Astrocyte of the cerebellum (primary cell): ENCODE measurements at regions not wholly inside any gene's neighbourhood (a gene's known extent, or its start where the extent isn't known, plus 50 kb on each side); places are given as distances from the start of the nearest gene placed in this dataset.
A peak's percentile ranks its signal among the peaks of the same experiment; 100 is the strongest.

Source experiments
- DNase-seq: peaks from one replicate; pipeline ENCODE4 v3.0.0-alpha.2; 2011; ENCODE audit warnings: low read depth
- H3K4me3 ChIP-seq: 2 replicates; pipeline ENCODE4 v1.5.1; 2011; ENCODE audit warnings: mild to moderate bottlenecking, low read depth, low read length, moderate library complexity
- in situ Hi-C: cut with HindIII; loops from 2 replicates; pipeline ENCODE4 v1.10.0; 2017; ENCODE audit warnings: low sequenced_read_pairs
- TF ChIP-seq, protein P1 (sequence below): IDR thresholded peaks from 2 replicates; pipeline ENCODE4 v1.5.1; 2012; ENCODE audit warnings: low read length, low read depth, moderate library complexity, mild to moderate bottlenecking; ENCODE audit errors: missing control alignments

DNA sequence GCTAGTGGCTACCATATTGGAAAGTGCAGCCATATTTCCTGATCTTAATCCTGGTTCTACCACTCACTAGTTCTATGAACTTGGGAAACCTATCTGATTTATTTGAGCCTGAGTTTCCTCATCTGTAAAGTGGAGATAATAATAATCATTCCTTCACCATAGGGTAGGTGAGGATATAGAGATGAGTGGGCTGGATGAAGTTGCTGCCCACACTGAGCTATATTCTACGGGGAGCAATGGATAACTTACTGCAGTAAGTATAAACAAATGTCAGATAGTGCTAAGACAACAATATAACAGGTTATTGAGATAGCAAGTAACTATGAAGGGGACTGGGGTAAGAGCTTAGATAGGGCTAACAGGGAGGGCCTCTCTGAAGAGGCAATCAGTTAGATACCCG lies 251.5 kb upstream of the ADAMTS9 start:
- in situ Hi-C loops: no loop called here
- H3K4me3 ChIP-seq: no peak overlapping the region
- TF ChIP-seq, protein P1, sequence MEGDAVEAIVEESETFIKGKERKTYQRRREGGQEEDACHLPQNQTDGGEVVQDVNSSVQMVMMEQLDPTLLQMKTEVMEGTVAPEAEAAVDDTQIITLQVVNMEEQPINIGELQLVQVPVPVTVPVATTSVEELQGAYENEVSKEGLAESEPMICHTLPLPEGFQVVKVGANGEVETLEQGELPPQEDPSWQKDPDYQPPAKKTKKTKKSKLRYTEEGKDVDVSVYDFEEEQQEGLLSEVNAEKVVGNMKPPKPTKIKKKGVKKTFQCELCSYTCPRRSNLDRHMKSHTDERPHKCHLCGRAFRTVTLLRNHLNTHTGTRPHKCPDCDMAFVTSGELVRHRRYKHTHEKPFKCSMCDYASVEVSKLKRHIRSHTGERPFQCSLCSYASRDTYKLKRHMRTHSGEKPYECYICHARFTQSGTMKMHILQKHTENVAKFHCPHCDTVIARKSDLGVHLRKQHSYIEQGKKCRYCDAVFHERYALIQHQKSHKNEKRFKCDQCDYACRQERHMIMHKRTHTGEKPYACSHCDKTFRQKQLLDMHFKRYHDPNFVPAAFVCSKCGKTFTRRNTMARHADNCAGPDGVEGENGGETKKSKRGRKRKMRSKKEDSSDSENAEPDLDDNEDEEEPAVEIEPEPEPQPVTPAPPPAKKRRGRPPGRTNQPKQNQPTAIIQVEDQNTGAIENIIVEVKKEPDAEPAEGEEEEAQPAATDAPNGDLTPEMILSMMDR: no peak
- DNase-seq: no peak

GRCh38 chr3:64936556-64936955 lies 248.8 kb upstream of the ADAMTS9 start:
- TF ChIP-seq, protein P1: no peak
- H3K4me3 ChIP-seq: no peak overlapping the region
- in situ Hi-C loops: no loop called here
- peak; percentile 19 for DNase-seq

DNA sequence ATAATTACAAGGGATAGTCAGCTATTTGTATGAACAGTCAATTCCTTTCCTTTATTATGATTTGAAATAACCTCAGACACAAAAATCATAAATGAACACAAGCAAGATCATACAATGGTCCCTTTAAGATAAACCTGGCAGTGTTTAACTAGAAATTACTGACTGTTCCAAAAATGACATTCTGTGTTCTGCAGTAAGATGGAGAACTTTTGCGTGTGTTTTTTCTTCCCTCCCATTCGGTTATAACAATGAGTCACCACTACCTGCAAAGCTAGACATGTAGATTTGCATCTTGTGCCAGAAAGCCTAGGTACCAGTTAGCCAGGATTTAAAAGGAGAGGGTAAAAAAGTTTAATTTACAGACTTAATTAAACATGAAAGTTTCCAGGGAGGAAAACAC lies 248.2 kb upstream of the ADAMTS9 start:
- in situ Hi-C loops: no loop called here
- H3K4me3 ChIP-seq: no peak overlapping the region
- TF ChIP-seq, protein P1: no peak
- DNase-seq: no peak

DNA sequence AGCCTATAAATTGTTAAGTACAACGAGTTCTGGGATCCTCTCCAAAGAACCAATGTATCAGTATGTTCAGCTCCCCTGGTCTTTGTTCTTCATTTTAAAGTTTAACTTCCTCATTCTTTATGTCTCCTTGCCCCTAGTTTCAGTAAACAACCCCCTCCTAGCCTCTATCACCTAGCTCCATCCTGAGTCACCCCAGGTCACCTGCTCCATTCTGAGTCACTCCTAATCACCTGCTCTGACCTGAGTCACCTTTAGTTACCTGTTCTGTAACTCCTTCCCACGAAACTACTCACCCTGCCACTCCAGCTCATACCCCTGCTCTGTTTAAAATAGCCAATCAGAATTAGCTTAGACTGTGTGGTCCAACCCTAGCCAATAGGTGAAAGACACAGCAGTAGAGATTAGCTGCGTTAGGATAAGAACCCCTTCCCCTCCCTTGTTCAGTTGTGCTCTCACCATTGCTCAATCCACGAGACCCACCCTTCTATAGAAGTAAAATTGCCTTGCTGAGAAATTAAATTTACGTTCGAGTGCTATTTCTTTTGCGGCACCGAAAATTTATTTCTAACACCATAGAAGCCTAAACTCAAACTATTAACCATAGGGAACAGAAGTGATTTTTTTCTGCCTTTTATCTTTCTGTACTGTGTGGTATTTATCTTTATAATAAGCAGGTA lies 245.0 kb upstream of the ADAMTS9 start:
- H3K4me3 ChIP-seq: no peak overlapping the region
- in situ Hi-C loops: no loop called here
- TF ChIP-seq, protein P1: no peak
- DNase-seq: no peak

DNA sequence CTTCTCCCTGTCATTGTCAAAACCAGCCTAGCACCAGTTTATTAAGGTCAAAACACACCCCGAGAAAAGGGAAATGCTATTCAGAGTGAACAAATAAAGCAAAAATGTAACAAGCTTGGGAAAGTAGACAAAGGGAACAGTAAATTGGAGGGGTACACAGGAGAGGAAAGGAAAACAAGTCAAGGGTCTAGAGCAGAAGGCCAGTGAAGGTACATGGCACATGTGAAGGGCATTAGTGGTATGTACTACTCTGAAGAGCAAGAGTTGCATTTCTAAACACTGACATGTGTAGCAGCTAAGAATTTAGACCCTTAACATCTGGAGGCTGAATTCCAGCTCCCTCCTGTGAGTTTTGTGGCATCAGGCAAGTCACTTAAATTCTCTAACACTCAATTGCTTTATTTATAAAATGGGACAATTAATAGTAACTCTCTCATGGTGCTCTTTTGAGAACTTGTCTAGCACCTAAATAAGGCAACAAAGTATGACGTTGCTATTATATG lies 244.3 kb upstream of the ADAMTS9 start:
- TF ChIP-seq, protein P1: no peak
- DNase-seq: no peak
- H3K4me3 ChIP-seq: no peak overlapping the region
- in situ Hi-C loops: no loop called here

DNA sequence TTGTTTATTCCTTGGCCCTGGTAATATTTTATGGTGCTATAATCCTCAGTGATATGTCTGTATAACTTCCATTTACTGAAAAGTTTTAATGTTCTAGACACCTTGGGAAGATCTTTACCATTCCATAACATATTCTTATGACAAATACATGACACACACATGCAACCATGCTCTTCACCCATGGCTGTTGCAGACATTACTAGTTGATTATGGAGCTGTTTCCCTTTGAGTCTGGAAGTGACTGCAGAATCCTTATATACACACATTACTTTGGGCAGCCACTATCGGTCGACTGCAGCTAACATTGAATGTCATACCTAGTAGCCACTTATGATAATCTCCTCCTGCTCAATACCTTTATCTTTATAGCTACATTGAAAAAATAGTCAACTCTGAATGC lies 243.1 kb upstream of the ADAMTS9 start:
- H3K4me3 ChIP-seq: no peak overlapping the region
- TF ChIP-seq, protein P1: no peak
- no peak for DNase-seq
- in situ Hi-C loops: no loop called here
